A673 (cell line): ENCODE measurements at regions not wholly inside any gene's neighbourhood (a gene's known extent, or its start where the extent isn't known, plus 50 kb on each side); places are given as distances from the start of the nearest gene placed in this dataset.

ENCODE experiments used
- BruUV-seq: library from RNA; stranded (reverse); fragments of 400-500 nt; replicated peaks from 2 replicates; lab custom pipeline; 2021; lab: Mats Ljungman, UMichigan
- CTCF ChIA-PET: fragments of 300-600 bp; sonication (Branson Sonifier 250); formaldehyde crosslinking; loops from one replicate; lab custom pipeline; 2022; ENCODE audit warnings: antibody characterized with exemption; lab: Charles Lee
- POLR2A ChIA-PET: fragments of 300-600 bp; sonication (Branson Sonifier 250); formaldehyde crosslinking; loops from one replicate; lab custom pipeline; 2022; ENCODE audit warnings: antibody characterized with exemption; ENCODE audit not compliant: low non-redundant PET; lab: Charles Lee
- DNase-seq: peaks from one replicate; pipeline ENCODE4 v3.0.0-alpha.2; 2015; ENCODE audit warnings: low spot score
- H3K27ac ChIP-seq: fragments of 200-600 bp; sonication (generic); 2 replicates; pipeline ENCODE4 v1.5.1; 2016; ENCODE audit warnings: mixed run types, low read depth, mild to moderate bottlenecking, mixed read lengths, antibody characterized with exemption, low read length; ENCODE audit not compliant: poor library complexity, severe bottlenecking
- H3K27me3 ChIP-seq: fragments of 200-600 bp; sonication (generic); replicated peaks from 2 replicates; pipeline ENCODE4 v1.6.1; 2017; ENCODE audit warnings: mixed run types, low read depth, mild to moderate bottlenecking, mixed read lengths, antibody characterized with exemption, low read length; ENCODE audit not compliant: insufficient read depth, poor library complexity
- H3K36me3 ChIP-seq: fragments of 200-600 bp; sonication (generic); 2 replicates; pipeline ENCODE4 v1.6.1; 2016; ENCODE audit warnings: mixed run types, mild to moderate bottlenecking, mixed read lengths, antibody characterized with exemption, low read length; ENCODE audit not compliant: insufficient read depth, poor library complexity, severe bottlenecking
- H3K4me1 ChIP-seq: fragments of 200-600 bp; sonication (generic); 2 replicates; pipeline ENCODE4 v1.6.1; 2017; ENCODE audit warnings: mixed run types, mild to moderate bottlenecking, mixed read lengths, antibody characterized with exemption, low read length; ENCODE audit not compliant: insufficient read depth, poor library complexity, severe bottlenecking
- H3K4me3 ChIP-seq: fragments of 200-600 bp; sonication (generic); 2 replicates; pipeline ENCODE4 v1.5.1; 2016; ENCODE audit warnings: low read depth, mixed run types, mild to moderate bottlenecking, mixed read lengths, low read length; ENCODE audit not compliant: poor library complexity, severe bottlenecking
- H3K9me3 ChIP-seq: fragments of 200-600 bp; sonication (generic); 2 replicates; pipeline ENCODE4 v1.6.1; 2016; ENCODE audit warnings: mixed run types, low read depth, mild to moderate bottlenecking, mixed read lengths, antibody characterized with exemption, low read length; ENCODE audit not compliant: poor library complexity, severe bottlenecking
- CTCF ChIP-seq: fragments of 300-800, 200-600 bp; sonication (generic); conservative IDR thresholded peaks from 2 replicates; pipeline ENCODE4 v1.5.1; 2017; ENCODE audit warnings: low read depth, mild to moderate bottlenecking, antibody characterized with exemption, low read length, moderate library complexity, mixed read lengths
- EZH2 ChIP-seq: fragments of 200-600 bp; sonication (generic); IDR thresholded peaks from 2 replicates; pipeline ENCODE4 v1.6.1; 2017; ENCODE audit warnings: borderline replicate concordance, low read depth, mild to moderate bottlenecking, mixed read lengths, antibody characterized with exemption, low read length; ENCODE audit not compliant: poor library complexity, severe bottlenecking
- intact Hi-C: fragments of 100-400 bp; cut with micrococcal nuclease; formaldehyde crosslinking; loops from one replicate; pipeline ENCODE4 v1.10.0; 2022; ENCODE audit not compliant: unreplicated experiment

DNA sequence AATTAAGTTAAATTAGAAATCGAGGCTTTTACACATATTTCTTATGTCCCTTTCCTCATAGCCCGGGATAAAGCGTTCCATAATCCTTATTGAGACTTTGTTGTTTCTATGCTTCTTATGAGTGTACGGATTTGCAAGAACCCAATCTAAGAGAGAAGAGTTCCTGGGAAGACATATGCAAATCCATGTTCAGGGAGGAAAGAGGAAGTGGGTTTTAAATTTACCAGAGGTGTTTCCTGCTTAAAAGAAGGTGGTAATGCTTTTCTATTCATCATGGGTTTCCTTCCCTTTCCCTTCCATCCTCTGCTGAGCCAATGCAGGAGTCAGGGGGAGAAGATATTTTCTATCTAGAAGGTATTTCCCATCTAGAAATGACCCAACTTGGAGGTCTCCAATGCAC lies 345.8 kb downstream of the ZNF516 start:
- no peak overlapping the region for H3K27ac ChIP-seq
- CTCF ChIA-PET, result no interaction called here
- TF ChIP-seq CTCF, result no peak
- TF ChIP-seq EZH2, result no peak

DNA sequence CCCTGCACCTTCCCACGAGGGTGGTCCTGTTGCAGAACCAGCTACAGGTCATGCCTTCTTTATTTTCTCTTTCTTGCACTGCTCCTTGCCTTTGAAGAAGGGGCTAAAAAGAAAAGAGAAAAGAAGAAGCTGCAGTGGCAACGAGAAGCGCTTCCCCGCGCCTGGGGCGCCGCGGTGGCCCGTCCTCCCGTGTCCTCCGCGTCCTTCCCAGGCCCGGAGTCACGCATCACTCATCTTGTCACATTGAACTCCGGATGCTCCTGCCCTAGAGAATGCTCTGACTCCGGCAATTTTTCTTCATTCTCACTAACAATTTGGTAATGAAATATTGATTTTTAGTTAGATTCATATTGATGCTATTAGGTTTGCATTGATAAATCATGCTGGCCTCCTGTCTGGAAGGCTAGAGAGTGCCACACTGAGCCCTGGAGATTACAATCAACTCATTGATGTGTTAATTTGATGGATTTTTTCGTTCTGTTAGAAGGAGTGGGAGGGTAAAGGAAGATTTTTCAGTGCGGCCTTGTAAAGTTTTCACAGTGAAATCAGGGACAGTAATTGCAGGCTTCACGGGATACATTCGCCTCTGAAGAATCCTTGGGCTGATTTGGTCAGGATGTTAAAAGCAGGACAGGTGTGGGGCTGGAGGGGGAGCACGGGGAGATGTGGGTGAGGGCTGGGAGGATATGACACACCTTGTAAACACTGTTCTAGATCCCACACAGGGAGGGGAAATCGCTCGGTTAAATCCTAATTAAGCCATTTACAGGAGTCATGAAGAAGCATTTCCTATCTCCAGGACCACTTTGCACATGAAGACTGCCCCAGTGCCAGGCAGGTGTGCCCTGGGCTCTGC lies 349.3 kb downstream of the ZNF516 start:
- Histone ChIP-seq H3K9me3 (no peaks in the 10 kb centered on the region), H3K36me3 (no peaks in the 10 kb centered on the region), H3K27me3 (peaks cover 4% of the 10 kb centered on the region), H3K27ac (no peak overlapping the region), H3K4me1 (no peaks in the 10 kb centered on the region), H3K4me3 (no peak overlapping the region)
- TF ChIP-seq CTCF, result no peak
- no peak for TF ChIP-seq EZH2
- no TSS peak for BruUV-seq
- DNase-seq, result no peak
- ChIA-PET POLR2A (no interaction called here), CTCF (no interaction called here)
- intact Hi-C loops, result no loop called here

More for the DNA sequence above, 345.8 kb downstream of the ZNF516 start:
- intact Hi-C loops, result no loop called here
- no TSS peak for BruUV-seq
- Histone ChIP-seq H3K4me1 (no peaks in the 10 kb centered on the region), H3K4me3 (no peak overlapping the region), H3K36me3 (no peaks in the 10 kb centered on the region), H3K27me3 (peaks cover 4% of the 10 kb centered on the region), H3K9me3 (no peaks in the 10 kb centered on the region)
- POLR2A ChIA-PET, result no interaction called here
- no peak for DNase-seq

DNA sequence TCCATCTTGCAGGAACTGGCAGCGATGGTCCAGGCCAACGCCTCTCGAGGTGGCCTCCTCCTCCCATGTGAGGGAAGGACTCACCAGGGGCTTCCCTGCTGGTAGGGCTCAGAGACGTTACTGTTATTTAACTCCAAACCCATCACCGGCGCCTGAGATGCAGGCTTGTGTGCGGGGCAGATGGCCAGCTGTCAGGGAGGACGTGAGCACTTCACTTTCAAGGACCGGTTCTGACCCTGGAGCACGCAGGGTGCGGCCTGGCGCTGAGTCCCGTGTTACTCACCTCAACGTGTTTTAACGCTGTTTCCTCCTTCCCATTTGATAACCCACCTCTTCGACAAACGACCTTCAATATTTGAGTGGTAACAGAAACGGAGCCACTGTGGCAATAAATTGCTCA lies 350.2 kb downstream of the ZNF516 start:
- no peaks in the 10 kb centered on the region for H3K9me3 ChIP-seq
- no peaks in the 10 kb centered on the region for H3K4me1 ChIP-seq
- H3K27me3 ChIP-seq, result peaks cover 4% of the 10 kb centered on the region
- H3K4me3 ChIP-seq, result no peak overlapping the region
- no peak for DNase-seq
- intact Hi-C loops, result no loop called here
- POLR2A ChIA-PET, result no interaction called here
- no peak overlapping the region for H3K27ac ChIP-seq
- TF ChIP-seq CTCF, result no peak
- CTCF ChIA-PET, result no interaction called here
- no TSS peak for BruUV-seq
- H3K36me3 ChIP-seq, result no peaks in the 10 kb centered on the region
